ENCODE measurements at regions not wholly inside any gene's neighbourhood (a gene's known extent, or its start where the extent isn't known, plus 50 kb on each side); places are given as distances from the start of the nearest gene placed in this dataset.
"Not testable (repeated sequence)": the region's sequence is repeated elsewhere in the genome, so short reads cannot be mapped to it uniquely, and the experiment has no call there.

GRCh38 chr1:104182251-104182650 lies 432.6 kb downstream of the AMY1C start:
- DNase-seq = no peak

- DNase-seq = no peak
Observed at GRCh38 chr1:104189207-104189606, 439.5 kb downstream of the AMY1C start.

GRCh38 chr1:104190821-104191220 lies 441.1 kb downstream of the AMY1C start:
- no peak for DNase-seq

GRCh38 chr1:104195395-104195794 lies 445.7 kb downstream of the AMY1C start:
- no peak for DNase-seq

- DNase-seq = no peak
Observed at GRCh38 chr1:104196136-104196535, 446.4 kb downstream of the AMY1C start.

GRCh38 chr1:104197516-104197915 lies 447.8 kb downstream of the AMY1C start:
- DNase-seq = no peak

GRCh38 chr1:104212239-104212638 lies 462.5 kb downstream of the AMY1C start:
- DNase-seq = no peak

- not testable (repeated sequence) for DNase-seq
Observed at GRCh38 chr1:104217395-104217986, 467.8 kb downstream of the AMY1C start.

GRCh38 chr1:104229860-104230259 lies 480.2 kb downstream of the AMY1C start:
- DNase-seq = no peak

GRCh38 chr1:104231676-104232075 lies 482.0 kb downstream of the AMY1C start:
- DNase-seq = no peak

GRCh38 chr1:104235141-104235540 lies 485.4 kb downstream of the AMY1C start:
- no peak for DNase-seq

GRCh38 chr1:104238991-104239390 lies 489.3 kb downstream of the AMY1C start:
- DNase-seq = no peak

- DNase-seq = no peak
Observed at GRCh38 chr1:104248385-104248784, 498.7 kb downstream of the AMY1C start.

GRCh38 chr1:104259481-104259880 lies 509.8 kb downstream of the AMY1C start:
- no peak for DNase-seq

- not testable (repeated sequence) for DNase-seq
Observed at GRCh38 chr1:104263110-104263509, 513.4 kb downstream of the AMY1C start.

GRCh38 chr1:104264521-104264920 lies 514.8 kb downstream of the AMY1C start:
- no peak for DNase-seq

- no peak for DNase-seq
Observed at GRCh38 chr1:104265163-104265562, 515.5 kb downstream of the AMY1C start.

- no peak for DNase-seq
Observed at GRCh38 chr1:104266612-104267011, 516.9 kb downstream of the AMY1C start.

- DNase-seq = not testable (repeated sequence)
Observed at GRCh38 chr1:104288322-104288721, 538.6 kb downstream of the AMY1C start.

- DNase-seq = no peak
Observed at GRCh38 chr1:104291156-104291555, 541.5 kb downstream of the AMY1C start.

GRCh38 chr1:104294259-104294658 lies 544.6 kb downstream of the AMY1C start:
- peak; percentile 76 for DNase-seq

GRCh38 chr1:104295511-104295910 lies 545.8 kb downstream of the AMY1C start:
- DNase-seq = no peak

GRCh38 chr1:104309673-104310072 lies 560.0 kb downstream of the AMY1C start:
- no peak for DNase-seq

- DNase-seq = no peak
Observed at GRCh38 chr1:104315823-104316222, 566.1 kb downstream of the AMY1C start.

- DNase-seq = no peak
Observed at GRCh38 chr1:104322131-104322530, 572.4 kb downstream of the AMY1C start.

GRCh38 chr1:104329278-104329677 lies 579.6 kb downstream of the AMY1C start:
- DNase-seq = no peak

All from NCI-H526 treated with DMSO at 0.1 percent for 48 hours (cell line).